ENCODE measurements at regions not wholly inside any gene's neighbourhood (a gene's known extent, or its start where the extent isn't known, plus 50 kb on each side); places are given as distances from the start of the nearest gene placed in this dataset.
A peak's percentile ranks its signal among the peaks of the same experiment; 100 is the strongest.

- H3K36me3 Mint-ChIP-seq, result peaks cover 7% of the 10 kb centered on the region
- peak overlapping the region; percentile 38 for H3K4me3 Mint-ChIP-seq
- no peaks in the 10 kb centered on the region for H3K27me3 Mint-ChIP-seq
- DNase-seq (ENCODE audit: low spot score) (no peak), ATAC-seq (peak; percentile 76 to 88)
- peaks cover 10 to 24% of the 10 kb centered on the region in 2 donors for H3K4me1 Mint-ChIP-seq (ENCODE audit: low read depth in 2 of 2)
- H3K27ac Mint-ChIP-seq, result peak overlapping the region; percentile 9 to 19
- no peaks in the 10 kb centered on the region for H3K9me3 Mint-ChIP-seq
These were observed 679.9 kb upstream of the CCDC179 start for GRCh38 chr11:23540101-23540561.

DNA sequence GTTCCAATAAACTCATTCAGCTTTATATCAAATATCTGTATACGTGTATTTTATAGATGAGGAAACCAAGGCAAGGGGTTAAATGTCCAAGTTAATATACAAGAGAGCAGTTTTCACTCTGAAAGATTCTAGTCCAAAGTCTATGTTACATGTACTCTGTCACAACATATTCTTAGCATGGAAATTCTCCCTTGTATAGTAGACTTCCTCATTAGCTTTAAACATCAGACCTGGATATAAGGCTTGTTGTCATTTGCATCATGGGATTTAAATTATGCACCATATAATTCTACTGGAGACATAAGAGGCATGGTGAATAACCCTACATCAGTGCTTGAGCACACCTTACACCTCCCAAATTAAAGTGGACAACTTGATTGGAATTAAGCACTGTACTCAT, 681.9 kb upstream of the CCDC179 start:
- ATAC-seq, result no peak
- peak overlapping the region in 1 of 2 donors; percentile 61 for H3K27ac Mint-ChIP-seq

DNA sequence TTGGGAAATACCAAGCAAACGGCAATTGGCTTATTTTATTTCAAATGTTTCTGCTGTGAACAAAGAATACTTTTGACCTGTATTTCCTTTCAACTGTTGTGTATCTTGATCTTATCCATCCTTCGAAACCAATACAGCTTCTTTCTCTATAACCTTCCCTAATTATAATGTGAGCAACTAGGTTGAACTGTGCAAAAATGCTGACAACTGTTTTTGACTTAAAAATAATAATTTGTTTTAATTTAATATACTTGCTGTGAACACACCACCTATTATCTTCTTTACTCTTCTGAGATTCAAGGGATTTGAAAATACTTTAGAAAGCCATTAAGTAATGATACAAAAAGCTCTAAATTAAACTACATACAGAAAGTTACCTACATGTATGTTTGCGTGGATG, 682.5 kb upstream of the CCDC179 start:
- Mint-ChIP-seq H3K4me1 (ENCODE audit: low read depth in 2 of 2) (peaks cover 10 to 24% of the 10 kb centered on the region in 2 donors), H3K36me3 (peaks cover 4% of the 10 kb centered on the region), H3K27ac (peak overlapping the region in 1 of 2 donors; percentile 61), H3K4me3 (no peak overlapping the region), H3K9me3 (no peaks in the 10 kb centered on the region), H3K27me3 (no peaks in the 10 kb centered on the region)
- DNase-seq (ENCODE audit: low spot score) (no peak), ATAC-seq (no peak)

More for the DNA sequence above, 681.9 kb upstream of the CCDC179 start:
- peaks cover 10 to 24% of the 10 kb centered on the region in 2 donors for H3K4me1 Mint-ChIP-seq (ENCODE audit: low read depth in 2 of 2)
- H3K36me3 Mint-ChIP-seq, result peaks cover 7% of the 10 kb centered on the region
- H3K27me3 Mint-ChIP-seq, result no peaks in the 10 kb centered on the region
- H3K4me3 Mint-ChIP-seq, result no peak overlapping the region
- DNase-seq (ENCODE audit: low spot score), result no peak
- no peaks in the 10 kb centered on the region for H3K9me3 Mint-ChIP-seq

DNA sequence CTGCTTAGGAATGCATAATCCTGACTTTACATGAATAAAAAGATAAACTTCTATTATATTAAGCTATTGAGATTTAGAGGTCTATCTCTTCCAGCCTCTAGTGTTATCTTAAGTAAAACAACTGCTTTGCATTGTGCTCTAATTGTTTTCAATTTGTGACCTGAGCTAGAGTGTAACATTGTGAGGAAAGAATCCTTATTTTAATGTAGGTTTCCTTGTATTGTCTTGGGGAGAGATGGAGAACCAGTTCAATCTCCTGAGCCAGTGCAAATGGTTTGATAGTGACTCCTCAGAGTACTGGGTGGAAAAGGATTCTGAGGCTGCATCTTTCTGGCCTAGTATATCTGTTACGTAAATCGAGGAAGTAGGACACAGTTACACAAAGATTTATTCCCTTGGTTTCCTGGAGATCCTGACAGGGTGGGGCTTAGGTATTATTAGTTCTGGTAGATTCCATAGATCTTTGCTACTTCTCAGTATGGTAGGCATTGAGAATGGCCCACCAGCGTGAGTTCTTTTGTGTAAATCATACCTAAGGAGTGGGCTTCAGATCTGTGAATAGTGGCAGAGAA, 683.5 kb upstream of the CCDC179 start:
- Mint-ChIP-seq H3K9me3 (no peaks in the 10 kb centered on the region), H3K27ac (no peak overlapping the region), H3K4me3 (no peak overlapping the region), H3K36me3 (no peaks in the 10 kb centered on the region), H3K4me1 (ENCODE audit: low read depth in 2 of 2) (peaks cover 10 to 24% of the 10 kb centered on the region in 2 donors), H3K27me3 (no peaks in the 10 kb centered on the region)
- ATAC-seq, result no peak
- no peak for DNase-seq (ENCODE audit: low spot score)

DNA sequence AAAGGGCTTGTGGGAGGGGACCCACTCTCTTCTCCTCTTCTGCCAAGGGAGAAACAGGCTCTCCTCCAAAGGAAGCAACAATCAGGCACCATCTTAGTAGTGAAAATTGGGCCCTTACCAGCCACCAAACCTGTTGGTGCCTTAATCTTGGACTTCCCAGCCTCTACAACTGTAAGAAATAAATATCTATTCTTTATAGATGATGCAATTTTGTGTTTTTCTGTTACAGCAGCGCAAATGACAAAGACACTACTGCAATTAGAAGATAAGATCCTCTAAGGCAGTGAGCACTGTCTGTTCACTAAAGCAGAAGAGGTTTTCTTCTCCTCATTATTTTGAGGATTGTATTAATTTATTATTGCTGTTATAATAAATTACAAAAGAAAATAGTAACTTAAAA, 691.4 kb upstream of the CCDC179 start:
- no peaks in the 10 kb centered on the region for H3K27me3 Mint-ChIP-seq
- H3K9me3 Mint-ChIP-seq, result no peaks in the 10 kb centered on the region
- ATAC-seq (no peak), DNase-seq (ENCODE audit: low spot score) (no peak)
- no peak overlapping the region for H3K27ac Mint-ChIP-seq
- no peaks in the 10 kb centered on the region for H3K36me3 Mint-ChIP-seq
- no peak overlapping the region for H3K4me3 Mint-ChIP-seq
- H3K4me1 Mint-ChIP-seq (ENCODE audit: low read depth in 2 of 2), result peaks cover 6 to 13% of the 10 kb centered on the region in 2 donors

GRCh38 chr11:23554002-23554401, 693.7 kb upstream of the CCDC179 start:
- Mint-ChIP-seq H3K4me1 (ENCODE audit: low read depth in 2 of 2) (peaks cover 7 to 16% of the 10 kb centered on the region in 2 donors), H3K36me3 (no peaks in the 10 kb centered on the region), H3K27me3 (no peaks in the 10 kb centered on the region), H3K27ac (no peak overlapping the region), H3K9me3 (no peaks in the 10 kb centered on the region), H3K4me3 (no peak overlapping the region)
- ATAC-seq (no peak), DNase-seq (ENCODE audit: low spot score) (no peak)

DNA sequence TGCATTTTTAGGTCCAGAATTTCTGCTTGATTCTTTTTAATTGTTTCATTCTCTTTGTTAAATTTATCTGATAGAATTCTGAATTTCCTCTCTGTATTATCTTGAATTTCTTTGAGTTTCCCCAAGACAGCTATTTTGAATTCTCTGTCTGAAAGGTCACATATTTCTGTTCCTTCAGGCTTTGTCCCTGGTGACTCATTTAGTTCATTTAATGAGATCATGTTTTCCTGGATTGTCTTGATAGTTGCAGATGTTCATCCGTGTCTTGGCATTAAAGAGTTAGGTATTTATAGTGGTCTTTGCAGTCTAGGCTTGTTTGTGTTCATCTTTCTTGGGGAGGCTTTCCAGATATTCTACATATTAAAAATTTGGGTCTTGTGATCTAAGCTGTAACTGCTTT, 694.8 kb upstream of the CCDC179 start:
- H3K9me3 Mint-ChIP-seq, result no peaks in the 10 kb centered on the region
- no peak overlapping the region for H3K27ac Mint-ChIP-seq
- ATAC-seq (no peak), DNase-seq (ENCODE audit: low spot score) (no peak)
- no peaks in the 10 kb centered on the region for H3K36me3 Mint-ChIP-seq
- no peak overlapping the region for H3K4me3 Mint-ChIP-seq
- H3K27me3 Mint-ChIP-seq, result no peaks in the 10 kb centered on the region
- peaks cover 7 to 16% of the 10 kb centered on the region in 2 donors for H3K4me1 Mint-ChIP-seq (ENCODE audit: low read depth in 2 of 2)

DNA sequence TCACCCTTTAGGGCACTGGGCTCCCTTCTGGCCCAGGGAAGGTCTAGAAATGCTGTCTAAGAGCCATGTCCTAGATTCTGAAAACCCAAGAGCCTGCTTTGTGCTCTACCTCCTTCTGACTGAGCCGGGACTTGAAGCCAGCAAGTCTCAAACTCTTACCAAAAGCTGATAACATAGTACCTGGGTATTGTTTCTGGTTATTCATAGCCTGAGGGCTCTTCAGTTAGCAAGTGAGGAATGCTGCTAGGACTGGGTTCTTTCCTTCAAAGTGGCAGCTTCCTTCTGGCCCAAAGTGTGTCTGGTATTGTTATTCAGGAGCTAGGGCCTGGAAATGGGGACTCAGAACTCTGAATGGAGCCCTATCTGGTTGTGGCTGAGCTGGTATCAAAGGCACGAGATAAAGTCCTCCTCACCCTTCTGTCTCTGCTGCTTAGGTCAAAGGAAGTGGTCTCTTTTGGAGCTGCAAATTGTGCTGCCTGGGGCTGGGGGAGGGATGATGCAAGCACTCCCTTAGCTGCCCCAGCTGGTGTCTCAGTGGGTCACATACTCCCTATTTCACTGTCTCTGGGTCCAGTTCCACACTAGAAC, 696.0 kb upstream of the CCDC179 start:
- Mint-ChIP-seq H3K27ac (peak overlapping the region in 1 of 2 donors; percentile 45), H3K4me1 (ENCODE audit: low read depth in 2 of 2) (peaks cover 7 to 16% of the 10 kb centered on the region in 2 donors), H3K27me3 (no peaks in the 10 kb centered on the region), H3K9me3 (no peaks in the 10 kb centered on the region), H3K36me3 (no peaks in the 10 kb centered on the region), H3K4me3 (no peak overlapping the region)
- DNase-seq (ENCODE audit: low spot score), result no peak
- peak; percentile 38 to 48 for ATAC-seq

DNA sequence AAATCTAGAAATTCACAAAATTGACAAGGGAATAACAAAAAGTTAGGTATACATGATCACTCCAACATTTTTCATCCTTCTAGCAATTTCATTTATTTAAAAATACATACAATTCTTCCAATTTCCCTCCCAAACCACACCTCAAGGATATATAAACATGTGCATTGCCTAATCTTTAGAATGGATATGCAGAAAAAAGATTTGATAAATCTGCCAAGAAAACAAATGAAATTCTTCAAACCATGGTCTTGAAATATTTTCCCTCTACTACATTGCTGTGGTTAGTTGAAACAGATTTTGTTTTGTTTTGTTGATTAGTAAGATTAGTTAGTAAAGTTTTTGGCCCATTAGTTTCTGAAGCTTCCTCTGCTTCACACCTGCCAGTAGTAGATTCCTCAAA, 703.3 kb upstream of the CCDC179 start:
- H3K4me1 Mint-ChIP-seq (ENCODE audit: low read depth in 2 of 2), result peaks cover 9 to 12% of the 10 kb centered on the region in 2 donors
- H3K4me3 Mint-ChIP-seq, result no peak overlapping the region
- peak overlapping the region in 1 of 2 donors; percentile 14 for H3K27ac Mint-ChIP-seq
- no peaks in the 10 kb centered on the region for H3K9me3 Mint-ChIP-seq
- DNase-seq (ENCODE audit: low spot score) (no peak), ATAC-seq (no peak)
- peaks cover 6% of the 10 kb centered on the region for H3K36me3 Mint-ChIP-seq
- peaks cover 2 to 5% of the 10 kb centered on the region in 2 donors for H3K27me3 Mint-ChIP-seq

DNA sequence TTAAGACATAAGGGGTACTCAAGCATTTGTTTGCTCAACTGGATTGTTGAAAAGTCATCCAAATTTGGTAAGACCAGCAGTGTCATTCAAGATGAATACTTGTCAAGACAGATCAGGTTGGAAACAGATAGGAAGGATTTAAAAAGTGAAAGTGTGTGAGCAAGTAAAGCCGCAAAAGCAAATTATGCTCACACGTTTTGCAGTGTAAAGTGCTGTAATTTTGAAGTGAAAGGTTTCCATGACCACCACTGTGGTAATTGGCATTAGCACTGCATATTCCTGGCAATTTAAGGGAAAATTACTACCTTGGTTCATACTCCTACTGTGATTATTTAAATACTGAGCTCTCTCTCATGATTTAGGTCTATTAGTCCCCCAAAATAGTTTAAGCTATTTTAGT, 704.1 kb upstream of the CCDC179 start:
- no peak overlapping the region for H3K4me3 Mint-ChIP-seq
- peak; percentile 20 to 57 for ATAC-seq

GRCh38 chr11:23569134-23569533, 708.9 kb upstream of the CCDC179 start:
- H3K4me1 Mint-ChIP-seq (ENCODE audit: low read depth in 2 of 2), result peaks cover 26 to 33% of the 10 kb centered on the region in 2 donors
- peak overlapping the region; percentile 28 to 54 for H3K27ac Mint-ChIP-seq
- no peak for ATAC-seq
- no peak for DNase-seq (ENCODE audit: low spot score)
- peaks cover 17% of the 10 kb centered on the region for H3K36me3 Mint-ChIP-seq
- peaks cover 3% of the 10 kb centered on the region for H3K9me3 Mint-ChIP-seq
- peak overlapping the region; percentile 31 for H3K4me3 Mint-ChIP-seq
- H3K27me3 Mint-ChIP-seq, result peaks cover 0 to under 1% of the 10 kb centered on the region in 2 donors

More for the DNA sequence above, 704.1 kb upstream of the CCDC179 start:
- no peaks in the 10 kb centered on the region for H3K9me3 Mint-ChIP-seq
- DNase-seq (ENCODE audit: low spot score), result no peak
- H3K27me3 Mint-ChIP-seq, result peaks cover 2 to 5% of the 10 kb centered on the region in 2 donors
- H3K4me1 Mint-ChIP-seq (ENCODE audit: low read depth in 2 of 2), result peaks cover 11 to 14% of the 10 kb centered on the region in 2 donors
- H3K27ac Mint-ChIP-seq, result peak overlapping the region in 1 of 2 donors; percentile 14
- H3K36me3 Mint-ChIP-seq, result peaks cover 6% of the 10 kb centered on the region

GRCh38 chr11:23569547-23569946, 709.3 kb upstream of the CCDC179 start:
- Mint-ChIP-seq H3K4me1 (ENCODE audit: low read depth in 2 of 2) (peaks cover 23 to 31% of the 10 kb centered on the region in 2 donors), H3K27me3 (no peaks in the 10 kb centered on the region), H3K4me3 (peak overlapping the region; percentile 31), H3K27ac (peak overlapping the region; percentile 11 to 54), H3K36me3 (peaks cover 15% of the 10 kb centered on the region), H3K9me3 (peaks cover 3% of the 10 kb centered on the region)
- peak; percentile 91 for ATAC-seq
- DNase-seq (ENCODE audit: low spot score), result peak; percentile 68

DNA sequence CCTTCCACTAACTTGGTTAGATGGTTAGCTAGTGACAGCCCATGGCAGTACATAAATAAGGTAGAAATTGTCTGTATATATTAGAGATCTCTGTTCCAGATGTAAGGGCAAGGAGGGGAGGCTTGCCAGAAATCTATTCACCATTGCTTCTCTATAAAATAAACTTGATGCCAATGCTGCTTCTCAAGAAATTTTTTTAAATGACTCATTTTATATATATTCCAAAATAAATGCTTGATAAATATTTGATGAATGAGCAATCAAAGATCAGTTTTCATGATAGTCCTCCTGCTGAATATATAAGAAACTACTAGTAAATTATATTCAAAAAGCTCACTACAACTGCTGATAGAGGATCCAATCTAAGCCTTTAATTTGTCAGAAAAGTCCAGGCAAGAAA, 710.6 kb upstream of the CCDC179 start:
- peaks cover 16 to 31% of the 10 kb centered on the region in 2 donors for H3K4me1 Mint-ChIP-seq (ENCODE audit: low read depth in 2 of 2)
- H3K27me3 Mint-ChIP-seq, result no peaks in the 10 kb centered on the region
- H3K9me3 Mint-ChIP-seq, result peaks cover 3% of the 10 kb centered on the region
- no peak overlapping the region for H3K4me3 Mint-ChIP-seq
- H3K27ac Mint-ChIP-seq, result no peak overlapping the region
- ATAC-seq, result no peak
- H3K36me3 Mint-ChIP-seq, result peaks cover 15% of the 10 kb centered on the region
- DNase-seq (ENCODE audit: low spot score), result no peak

GRCh38 chr11:23573429-23573828, 713.2 kb upstream of the CCDC179 start:
- H3K27ac Mint-ChIP-seq, result no peak overlapping the region
- DNase-seq (ENCODE audit: low spot score), result no peak
- no peak for ATAC-seq
- peaks cover 15% of the 10 kb centered on the region for H3K36me3 Mint-ChIP-seq
- no peaks in the 10 kb centered on the region for H3K27me3 Mint-ChIP-seq
- no peak overlapping the region for H3K4me3 Mint-ChIP-seq
- peaks cover 3% of the 10 kb centered on the region for H3K9me3 Mint-ChIP-seq
- peaks cover 16 to 31% of the 10 kb centered on the region in 2 donors for H3K4me1 Mint-ChIP-seq (ENCODE audit: low read depth in 2 of 2)
